ENCODE measurements at regions not wholly inside any gene's neighbourhood (a gene's known extent, or its start where the extent isn't known, plus 50 kb on each side); places are given as distances from the start of the nearest gene placed in this dataset.
A peak's percentile ranks its signal among the peaks of the same experiment; 100 is the strongest.

GRCh38 chr17:68185820-68186219 is 62.0 kb upstream of the AMZ2 start:
- DNase-seq = no peak

DNA sequence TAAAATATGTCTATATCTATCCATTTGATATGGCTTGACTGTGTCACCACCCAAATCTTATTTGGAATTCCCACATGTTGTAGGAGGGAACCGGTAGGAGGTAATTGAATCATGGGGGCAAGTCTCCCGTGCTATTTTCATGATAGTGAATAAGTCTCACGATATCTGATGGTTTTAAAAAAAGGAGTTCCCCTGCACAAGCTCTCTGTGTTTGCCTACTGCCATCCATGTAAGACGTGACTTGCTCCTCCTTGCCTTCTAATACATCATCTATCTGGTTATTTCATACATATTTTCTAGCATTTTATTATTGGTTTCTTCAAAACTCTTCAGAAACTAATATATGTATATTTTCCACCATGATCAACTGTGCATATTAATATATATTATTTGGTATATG is 57.3 kb upstream of the AMZ2 start:
- no peak for DNase-seq

DNA sequence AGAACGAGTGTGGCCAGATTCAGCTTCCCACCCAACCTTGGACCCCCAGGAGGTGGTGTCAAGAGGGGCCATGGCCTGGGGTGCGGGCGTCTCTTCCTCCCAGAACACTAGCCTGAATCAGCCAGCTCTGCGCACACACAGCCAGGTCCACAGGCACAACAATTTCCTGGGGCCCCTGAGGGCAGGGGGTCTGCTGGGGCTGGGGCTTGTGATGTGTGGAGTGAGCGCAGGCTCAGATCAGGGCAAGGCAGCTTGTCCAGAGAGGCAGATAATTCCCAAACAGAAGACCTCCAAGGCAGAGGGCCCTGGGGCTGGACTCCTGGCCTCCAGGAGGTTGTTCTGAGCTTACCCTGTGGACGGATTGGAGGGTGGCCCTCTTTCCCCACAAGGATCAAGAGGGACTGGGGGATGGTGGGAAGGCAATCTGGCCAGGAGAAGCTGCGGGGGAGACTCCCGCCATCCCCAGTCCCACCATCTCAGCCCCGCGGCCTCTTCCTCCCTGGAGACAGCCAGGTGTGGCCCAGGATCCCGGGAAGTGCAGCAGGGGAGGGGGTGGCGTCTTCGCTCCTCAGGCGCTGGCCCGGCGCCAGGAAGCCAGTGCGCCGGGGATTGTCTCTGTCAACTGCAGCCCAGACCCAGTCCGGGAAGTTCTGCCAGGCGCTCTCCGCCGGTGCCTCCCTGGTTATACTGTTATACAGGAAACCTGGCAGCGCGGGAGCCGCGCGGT is 52.0 kb upstream of the AMZ2 start:
- DNase-seq = peak; percentile 4

DNA sequence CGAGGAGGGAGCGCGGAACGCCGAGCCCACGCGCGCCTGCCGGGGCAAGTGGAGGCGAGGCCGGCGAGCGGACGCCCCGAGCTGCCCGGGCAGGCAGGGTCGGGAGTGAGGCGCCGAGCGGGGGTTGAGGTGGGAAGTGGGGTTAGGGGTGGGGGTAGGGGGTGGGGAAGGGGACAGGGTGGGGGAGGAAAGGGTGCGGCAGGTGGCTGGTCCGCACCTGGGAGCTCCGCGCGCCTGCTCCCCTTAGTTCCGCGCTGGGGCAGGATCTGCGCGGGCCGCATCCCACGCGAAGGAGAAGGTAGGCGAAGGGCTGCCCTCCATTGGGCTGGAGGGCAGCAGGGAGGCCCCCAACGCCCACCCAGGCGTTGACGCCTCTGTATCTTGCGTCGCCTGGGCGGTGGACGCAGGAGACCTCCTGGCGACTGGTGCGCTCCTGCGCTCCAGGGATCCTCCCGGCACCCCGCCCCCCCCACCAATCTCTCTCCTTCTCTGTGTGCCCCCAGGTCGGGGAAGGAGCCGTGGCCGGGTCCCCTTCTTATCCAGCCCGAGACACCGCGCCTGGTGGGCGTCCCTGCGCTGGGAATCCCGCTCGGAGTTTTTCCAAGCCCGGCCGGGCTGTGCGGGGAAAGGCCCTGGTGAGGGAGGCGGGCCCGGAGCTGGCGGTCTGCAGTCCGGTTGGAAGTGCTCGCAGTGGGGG is 51.3 kb upstream of the AMZ2 start:
- DNase-seq = no peak

- no peak for DNase-seq
These were observed 50.5 kb upstream of the AMZ2 start for GRCh38 chr17:68197091-68197996.

GRCh38 chr17:68197997-68198930 is 49.6 kb upstream of the AMZ2 start:
- no peak for DNase-seq

Data from NCI-H1092 treated with DMSO at 0.1 percent for 48 hours (cell line).